ENCODE measurements at regions not wholly inside any gene's neighbourhood (a gene's known extent, or its start where the extent isn't known, plus 50 kb on each side); places are given as distances from the start of the nearest gene placed in this dataset.

- intact Hi-C loops (cut with DNase I; ENCODE audit: low total_unique reads) (no loop called here), in situ Hi-C loops (cut with MboI; ENCODE audit: low sequenced_read_pairs in 4 of 4) (loop anchor here in 2 of 4 donors (10.0 to 25.0 kb wide), 2 partner anchors 240 to 743 kb away; no protein-coding TSS in a partner anchor)
These were observed 507.9 kb downstream of the UQCRFS1 start for GRCh38 chr19:28705008-28705407.

GRCh38 chr19:28703400-28703956 is 509.5 kb downstream of the UQCRFS1 start:
- in situ Hi-C loops (cut with MboI; ENCODE audit: low sequenced_read_pairs in 4 of 4), result loop anchor here in 2 of 4 donors (10.0 to 25.0 kb wide), 2 partner anchors 239 to 741 kb away; no protein-coding TSS in a partner anchor
- Histone ChIP-seq H3K27me3 (no peaks in the 10 kb centered on the region), H3K36me3 (no peaks in the 10 kb centered on the region), H3K4me1 (no peaks in the 10 kb centered on the region), H3K4me3 (no peak overlapping the region), H3K9me3 (no peaks in the 10 kb centered on the region), H3K27ac (no peak overlapping the region)
- TF ChIP-seq POLR2A (IDR thresholded peaks at IDR 0.05), result no peak
- no peak for TF ChIP-seq CTCF (IDR thresholded peaks at IDR 0.05 in 4 of 5, conservative IDR thresholded peaks at IDR 0.05 in 1 of 5)
- intact Hi-C loops (cut with DNase I; ENCODE audit: low total_unique reads), result no loop called here
- ATAC-seq, result no peak
- DNase-seq, result no peak

More at GRCh38 chr19:28705008-28705407, 507.9 kb downstream of the UQCRFS1 start:
- DNase-seq (no peak), ATAC-seq (no peak)
- Histone ChIP-seq H3K9me3 (no peaks in the 10 kb centered on the region), H3K36me3 (no peaks in the 10 kb centered on the region), H3K4me3 (no peak overlapping the region), H3K27me3 (no peaks in the 10 kb centered on the region), H3K27ac (no peak overlapping the region), H3K4me1 (no peaks in the 10 kb centered on the region)
- TF ChIP-seq POLR2A (IDR thresholded peaks at IDR 0.05) (no peak), CTCF (IDR thresholded peaks at IDR 0.05 in 4 of 5, conservative IDR thresholded peaks at IDR 0.05 in 1 of 5) (no peak)

GRCh38 chr19:28701491-28701890 is 511.5 kb downstream of the UQCRFS1 start:
- intact Hi-C loops (cut with DNase I; ENCODE audit: low total_unique reads), result no loop called here
- Histone ChIP-seq H3K27ac (no peak overlapping the region), H3K9me3 (no peaks in the 10 kb centered on the region), H3K4me1 (no peaks in the 10 kb centered on the region), H3K36me3 (no peaks in the 10 kb centered on the region), H3K27me3 (no peaks in the 10 kb centered on the region), H3K4me3 (no peak overlapping the region)
- no peak for ATAC-seq
- no peak for DNase-seq
- TF ChIP-seq CTCF (IDR thresholded peaks at IDR 0.05 in 4 of 5, conservative IDR thresholded peaks at IDR 0.05 in 1 of 5) (no peak), POLR2A (IDR thresholded peaks at IDR 0.05) (no peak)
- in situ Hi-C loops (cut with MboI; ENCODE audit: low sequenced_read_pairs in 4 of 4), result loop anchor here in 2 of 4 donors (10.0 to 25.0 kb wide), 2 partner anchors 237 to 739 kb away; no protein-coding TSS in a partner anchor

- in situ Hi-C loops (cut with MboI; ENCODE audit: low sequenced_read_pairs in 4 of 4) (loop anchor here in 2 of 4 donors (10.0 to 25.0 kb wide), 2 partner anchors 235 to 738 kb away; no protein-coding TSS in a partner anchor), intact Hi-C loops (cut with DNase I; ENCODE audit: low total_unique reads) (no loop called here)
- Histone ChIP-seq H3K9me3 (no peaks in the 10 kb centered on the region), H3K27me3 (no peaks in the 10 kb centered on the region), H3K4me3 (no peak overlapping the region), H3K36me3 (no peaks in the 10 kb centered on the region), H3K4me1 (no peaks in the 10 kb centered on the region), H3K27ac (no peak overlapping the region)
- TF ChIP-seq POLR2A (IDR thresholded peaks at IDR 0.05) (no peak), CTCF (IDR thresholded peaks at IDR 0.05 in 4 of 5, conservative IDR thresholded peaks at IDR 0.05 in 1 of 5) (no peak)
- DNase-seq, result no peak
- no peak for ATAC-seq
These were observed 512.8 kb downstream of the UQCRFS1 start for GRCh38 chr19:28700176-28700575.

All from gastrocnemius medialis (tissue), 4 donors.